A204.1 (cell line): ENCODE measurements at regions not wholly inside any gene's neighbourhood (a gene's known extent, or its start where the extent isn't known, plus 50 kb on each side); places are given as distances from the start of the nearest gene placed in this dataset.
"Not testable (repeated sequence)": the region's sequence is repeated elsewhere in the genome, so short reads cannot be mapped to it uniquely, and the experiment has no call there.

Experiments used
- FAIRE-seq: peaks from 2 replicates; lab custom pipeline; 2012; peaks lifted over from hg19 to GRCh38; lab: Jason Lieb, UNC

DNA sequence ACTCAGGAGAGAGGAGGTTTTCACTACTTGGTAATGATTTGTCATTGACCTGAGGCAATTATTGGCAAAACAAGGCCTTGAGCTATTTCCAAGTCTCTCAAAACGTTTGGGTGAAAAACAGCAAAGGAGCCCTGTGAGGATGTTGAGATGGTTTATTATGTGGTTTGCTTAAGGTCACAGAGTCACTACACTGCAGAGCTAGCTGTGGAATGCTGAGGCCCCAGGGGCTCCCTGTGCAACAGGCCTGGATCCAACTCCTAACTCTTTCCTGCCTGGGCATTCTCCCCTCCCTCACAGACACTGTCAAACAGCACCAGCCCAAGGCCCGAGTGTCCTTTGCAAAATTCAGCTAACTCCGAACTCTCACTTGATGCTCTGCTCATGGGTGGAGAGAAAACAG is 754.6 kb upstream of the SOX11 start:
- no peak for FAIRE-seq

DNA sequence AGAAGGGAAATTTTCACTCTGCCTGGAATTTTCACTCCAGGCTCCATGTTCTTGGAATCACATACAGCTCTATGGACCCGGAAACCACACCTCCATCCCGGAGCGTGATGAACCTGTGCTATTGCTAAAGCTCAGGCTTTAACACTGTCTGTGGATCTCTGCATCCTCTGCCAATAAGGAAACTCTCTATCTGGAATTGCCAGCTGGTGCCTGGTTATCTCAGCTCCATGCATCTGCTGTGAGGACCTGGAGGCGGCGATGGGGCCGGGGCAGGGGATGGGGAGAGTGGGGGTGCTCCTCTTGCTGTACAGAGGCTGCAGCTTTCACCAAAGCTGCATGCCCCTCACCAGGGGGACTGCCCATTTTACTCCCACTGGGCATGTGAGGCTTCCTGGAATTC is 754.0 kb upstream of the SOX11 start:
- no peak for FAIRE-seq

DNA sequence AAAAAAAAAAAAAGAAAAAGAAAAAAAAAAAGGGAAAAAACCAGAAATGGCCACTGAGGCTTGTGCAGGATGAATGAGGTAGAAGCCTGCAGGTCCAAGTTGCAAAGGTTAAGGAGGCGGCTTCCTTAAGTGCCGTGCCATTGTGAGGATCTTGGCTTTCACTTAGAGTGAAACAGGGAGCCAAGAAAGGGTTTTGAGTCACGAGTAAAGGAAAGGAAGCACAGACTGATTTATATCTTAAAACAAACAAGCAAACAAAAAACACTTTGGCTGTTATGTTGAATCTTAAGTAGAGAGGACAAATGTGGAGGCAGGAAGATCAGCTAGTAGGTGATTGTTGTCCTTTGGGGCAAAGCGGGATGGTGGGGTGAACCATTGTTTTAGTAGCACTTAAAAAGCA is 749.7 kb upstream of the SOX11 start:
- FAIRE-seq: no peak

DNA sequence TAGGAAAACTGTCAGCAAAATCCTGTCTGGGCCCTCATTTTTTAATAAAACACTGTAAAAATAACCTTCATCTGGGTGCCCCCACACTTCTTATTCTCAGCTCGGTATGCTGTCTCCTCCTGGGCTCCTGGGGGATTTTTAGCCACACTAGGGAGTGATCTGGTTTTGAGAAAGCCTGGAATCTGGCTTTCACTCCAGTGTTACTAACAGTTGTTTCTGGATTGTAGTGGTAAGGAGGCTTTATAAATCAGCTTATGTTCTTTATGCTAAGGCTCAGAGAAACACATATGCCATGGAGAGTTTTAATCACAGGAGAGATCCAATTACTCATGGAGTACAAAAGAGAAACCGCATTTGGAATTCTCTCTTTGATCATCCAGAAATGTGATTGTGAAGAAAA is 744.3 kb upstream of the SOX11 start:
- FAIRE-seq: no peak

DNA sequence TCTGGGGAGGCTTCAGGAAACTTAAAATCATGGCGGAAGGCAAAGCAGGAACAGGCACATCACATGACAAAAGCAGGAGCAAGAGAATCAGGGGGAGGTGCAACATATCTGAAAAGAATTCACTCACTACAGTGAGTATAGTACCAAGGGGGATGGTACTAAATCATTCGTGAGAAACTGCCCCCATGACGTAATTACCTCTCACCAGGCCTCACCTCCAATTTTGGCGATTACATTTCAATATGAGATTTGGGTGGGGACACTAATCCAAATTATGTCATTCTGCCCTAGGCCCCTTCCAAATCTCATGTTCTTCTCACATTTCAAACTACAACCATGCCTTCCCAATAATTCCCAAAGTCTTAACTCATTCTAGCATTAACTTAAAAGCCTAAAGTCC is 740.8 kb upstream of the SOX11 start:
- no peak for FAIRE-seq

DNA sequence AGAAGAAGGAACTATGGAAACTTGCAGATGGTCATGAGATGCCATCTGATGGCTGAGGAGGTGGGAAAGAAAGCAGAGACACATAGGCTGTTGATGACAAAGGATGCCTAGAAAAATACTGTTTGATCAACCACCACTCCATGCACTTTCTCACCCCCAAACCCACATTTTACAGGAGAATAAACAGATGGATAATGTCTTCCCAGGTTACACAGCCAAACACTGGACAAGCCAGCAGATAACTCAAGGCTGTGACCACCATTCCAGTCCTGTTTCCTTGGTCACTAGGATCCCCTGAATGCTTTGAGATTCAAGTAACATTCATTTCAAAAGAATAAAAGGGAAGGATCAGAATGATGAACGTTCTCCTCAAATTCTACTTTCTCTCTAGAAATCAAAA is 733.0 kb upstream of the SOX11 start:
- FAIRE-seq: no peak

DNA sequence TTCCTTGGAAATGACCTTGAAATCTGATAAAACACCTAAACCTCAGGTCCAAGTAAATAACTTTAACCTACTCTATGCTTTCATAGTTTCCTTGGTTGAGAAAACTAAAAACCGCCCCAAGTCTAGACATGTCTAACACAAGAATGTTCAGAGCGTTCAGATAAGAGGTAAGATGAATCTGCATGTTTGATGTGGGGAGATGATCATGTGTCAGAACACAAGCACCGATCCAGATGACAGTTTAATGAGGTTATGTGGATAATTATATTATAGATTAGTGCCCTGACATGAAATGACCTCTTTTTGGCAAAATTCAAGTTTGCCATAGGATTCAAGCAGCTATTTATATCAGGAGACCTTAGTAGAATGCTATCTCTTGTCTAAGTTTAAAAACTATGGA is 729.8 kb upstream of the SOX11 start:
- no peak for FAIRE-seq

DNA sequence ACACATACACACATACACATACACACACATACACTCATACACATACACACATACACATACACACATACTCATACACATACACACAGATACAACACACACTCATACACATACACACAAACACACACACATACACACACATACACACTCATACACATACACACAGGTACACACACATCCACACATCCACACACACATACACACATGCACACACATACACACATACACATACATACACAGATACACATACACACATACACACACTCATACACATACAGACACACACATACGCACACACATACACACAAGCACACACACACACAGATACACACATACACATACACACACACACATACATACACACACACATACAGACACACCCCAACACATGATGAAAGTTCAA is 729.1 kb upstream of the SOX11 start:
- no peak for FAIRE-seq

DNA sequence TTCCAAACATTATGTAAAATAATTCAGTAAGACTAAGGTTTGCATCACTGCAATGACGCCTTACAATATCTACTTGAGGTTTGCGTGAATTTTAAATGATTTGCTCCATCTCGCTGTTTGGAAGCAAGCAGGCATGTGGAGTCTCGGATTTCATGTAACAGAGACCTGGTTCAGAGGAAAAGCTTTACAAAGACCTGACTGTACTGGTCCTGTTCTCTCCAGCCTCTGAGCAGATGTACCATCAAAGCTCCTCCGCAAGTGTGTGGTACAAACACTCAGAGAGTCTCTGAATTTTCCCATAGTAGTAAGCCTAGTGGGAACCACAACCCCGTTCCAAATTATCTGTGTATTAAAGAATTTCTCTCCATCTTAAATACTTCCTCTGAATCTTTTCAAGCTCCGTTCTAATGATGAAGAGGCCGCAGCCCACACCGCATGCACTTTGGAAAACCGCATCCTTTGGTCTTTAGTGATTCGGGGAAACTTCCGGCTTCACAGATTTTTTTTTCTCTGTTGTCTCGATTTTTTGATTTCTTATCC is 728.1 kb upstream of the SOX11 start:
- no peak for FAIRE-seq

DNA sequence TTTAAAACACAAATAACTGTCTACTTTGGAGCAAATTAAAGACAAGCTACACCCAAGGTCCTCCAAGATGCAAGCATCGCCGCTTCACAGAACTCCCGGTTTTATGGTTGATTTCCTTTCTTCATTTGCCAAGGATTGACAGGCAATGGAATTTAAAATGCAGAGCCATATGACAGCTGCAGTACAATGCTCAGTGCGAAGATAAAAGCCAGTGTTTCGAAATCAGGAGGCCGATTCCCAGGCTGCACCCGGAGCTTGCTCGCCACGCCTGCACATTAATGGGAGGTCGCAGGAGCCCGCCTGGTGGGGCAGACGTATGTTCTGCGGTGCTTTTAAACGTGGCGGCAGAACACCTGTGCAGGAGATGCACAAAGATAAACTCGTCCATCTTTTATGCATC is 727.6 kb upstream of the SOX11 start:
- no peak for FAIRE-seq

DNA sequence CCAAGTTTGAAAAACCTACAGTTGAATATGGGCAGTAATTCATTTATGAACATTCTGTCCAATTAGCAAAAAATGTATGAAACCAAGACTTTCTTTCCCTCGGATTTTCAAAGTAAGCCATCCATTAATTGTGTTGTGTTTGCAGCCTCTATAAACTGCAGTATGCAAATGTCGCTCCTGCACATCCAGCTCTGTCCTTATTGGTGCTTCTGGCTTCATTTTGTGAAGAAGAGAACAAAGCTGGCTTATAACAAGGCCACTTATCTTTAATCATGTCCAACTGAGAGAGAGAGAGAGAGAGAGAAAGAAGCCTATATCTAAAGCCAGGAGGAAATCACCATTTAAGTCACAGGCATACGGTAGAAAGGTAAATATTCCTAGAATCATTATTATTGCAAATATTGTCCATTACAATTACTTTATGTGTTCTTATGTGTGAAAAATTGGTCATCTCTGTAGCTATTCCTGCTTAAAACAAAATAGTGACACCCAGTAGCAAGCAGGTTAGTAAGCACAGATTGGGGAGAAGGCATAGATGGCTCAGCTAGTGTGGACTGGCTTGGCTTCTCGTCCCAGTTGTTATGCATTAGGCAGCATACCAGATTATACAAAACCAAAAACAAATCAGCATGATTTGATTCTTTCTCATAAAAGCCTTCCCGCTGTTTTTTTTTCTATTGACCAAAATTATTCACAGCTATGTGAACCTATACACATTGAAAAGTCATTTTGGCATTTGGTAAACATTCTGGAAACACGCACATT is 726.4 kb upstream of the SOX11 start:
- no peak for FAIRE-seq

DNA sequence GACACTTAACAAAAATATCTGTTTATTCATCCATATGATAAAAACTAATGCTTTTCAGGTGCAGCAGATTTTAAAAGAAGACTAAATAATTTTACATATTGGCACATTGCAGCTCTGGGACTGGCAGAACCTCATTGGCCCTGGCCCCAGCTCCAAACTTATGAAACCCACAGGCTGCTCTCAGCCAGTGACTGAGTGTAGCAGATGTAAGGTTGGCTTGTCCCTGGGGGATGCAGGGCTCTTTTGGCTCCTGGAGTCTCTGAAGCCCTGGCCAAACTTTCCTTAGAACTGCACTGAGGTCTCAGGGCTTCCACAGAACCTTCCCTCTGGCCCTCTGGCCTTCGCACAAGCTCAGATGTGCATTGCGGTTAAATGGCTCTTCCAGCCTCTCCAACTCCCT is 725.0 kb upstream of the SOX11 start:
- no peak for FAIRE-seq

DNA sequence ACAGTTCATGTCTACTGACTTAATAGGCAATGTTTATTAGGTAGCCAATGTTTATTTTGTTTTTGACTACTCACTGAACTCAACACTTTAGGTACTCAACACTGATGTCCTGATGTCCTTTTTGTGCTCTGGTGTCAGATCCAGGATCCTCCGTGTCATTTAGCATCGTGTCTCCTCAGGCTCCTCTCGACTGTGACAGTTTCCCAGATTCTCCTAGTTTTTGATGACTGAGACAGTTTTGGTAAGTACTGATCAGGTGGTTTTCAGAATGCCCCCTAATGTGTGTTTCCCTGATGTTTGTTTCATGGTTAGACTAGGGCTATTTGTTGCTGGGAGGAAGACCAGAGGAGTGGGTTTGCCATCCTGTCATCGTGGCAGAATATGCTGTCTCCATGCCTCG is 719.7 kb upstream of the SOX11 start:
- FAIRE-seq: no peak

DNA sequence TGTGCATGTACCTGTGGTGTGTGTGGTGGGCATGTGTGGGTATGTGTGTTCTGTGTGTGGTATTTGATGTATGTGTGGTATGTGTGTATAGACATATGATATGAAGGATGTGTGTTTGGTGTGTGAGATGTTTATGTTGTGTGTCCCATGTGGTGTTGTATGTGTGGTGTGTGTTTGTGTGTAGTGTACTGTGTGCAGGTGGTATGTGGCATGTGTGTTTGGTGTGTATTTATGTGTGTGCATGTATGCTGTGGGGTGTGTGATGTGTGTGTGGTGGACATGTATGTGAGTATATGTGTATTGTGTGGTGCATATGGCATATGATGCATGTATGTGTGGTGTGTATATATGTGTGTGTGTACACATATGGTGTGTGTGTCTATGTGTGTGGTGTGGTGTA is 718.8 kb upstream of the SOX11 start:
- FAIRE-seq: no peak

DNA sequence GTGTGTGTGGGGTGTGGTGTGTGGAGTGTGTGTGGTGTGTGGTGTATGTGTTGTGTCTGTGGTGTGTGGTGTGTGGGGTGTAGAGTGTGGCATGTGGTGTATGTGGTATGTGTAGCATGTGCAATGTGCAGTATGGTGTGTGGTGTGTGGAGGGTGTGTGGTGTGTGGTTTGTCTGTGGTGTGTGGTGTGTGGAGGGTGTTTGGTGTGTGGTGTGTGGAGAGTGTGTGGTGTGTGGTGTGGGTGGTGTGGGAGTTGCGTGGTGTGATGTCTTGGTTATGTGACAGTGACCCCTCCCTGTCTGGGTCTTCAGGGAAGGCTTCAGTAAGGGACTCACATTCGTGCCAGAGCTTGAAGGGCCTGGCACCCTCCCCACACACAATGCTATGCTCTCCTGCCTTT is 718.2 kb upstream of the SOX11 start:
- FAIRE-seq: no peak

DNA sequence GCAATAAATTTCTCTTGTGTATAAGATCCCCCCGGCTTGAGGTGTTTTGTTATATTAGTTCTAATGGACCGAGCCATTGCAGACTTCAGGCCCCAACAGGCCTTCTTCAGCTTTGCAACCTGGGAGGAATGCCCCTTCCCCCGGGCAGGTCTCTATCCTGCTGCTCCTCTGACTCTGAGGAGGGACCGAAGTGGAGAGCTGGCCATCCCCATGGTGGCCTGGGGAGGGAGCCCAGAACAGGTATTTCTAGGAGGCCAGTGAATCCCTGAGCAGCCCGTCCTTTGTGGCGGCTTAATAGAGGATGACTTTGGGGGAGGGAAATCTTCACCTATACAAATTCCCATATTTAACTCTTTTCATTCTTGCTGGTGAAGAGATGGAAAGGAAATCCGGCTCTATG is 715.8 kb upstream of the SOX11 start:
- FAIRE-seq: no peak

DNA sequence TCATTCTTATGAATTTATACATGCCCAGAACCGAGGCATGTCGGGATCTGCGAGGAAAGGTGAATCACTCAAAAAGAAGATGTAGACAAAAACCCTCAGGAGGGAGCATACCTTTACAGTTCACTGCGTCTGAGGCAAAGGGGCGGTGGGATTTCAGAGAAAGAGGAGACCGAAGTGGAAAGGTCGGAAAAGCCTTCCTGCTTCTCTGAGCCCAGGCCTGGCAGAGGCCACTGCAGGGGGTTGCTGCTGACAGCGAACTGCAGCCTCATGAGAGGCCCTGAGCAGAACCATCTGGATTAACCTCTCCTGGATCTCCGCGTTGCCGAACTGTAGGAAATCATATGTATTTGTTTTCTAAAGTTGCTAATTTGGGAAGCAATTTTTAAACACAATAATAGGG is 713.1 kb upstream of the SOX11 start:
- no peak for FAIRE-seq

DNA sequence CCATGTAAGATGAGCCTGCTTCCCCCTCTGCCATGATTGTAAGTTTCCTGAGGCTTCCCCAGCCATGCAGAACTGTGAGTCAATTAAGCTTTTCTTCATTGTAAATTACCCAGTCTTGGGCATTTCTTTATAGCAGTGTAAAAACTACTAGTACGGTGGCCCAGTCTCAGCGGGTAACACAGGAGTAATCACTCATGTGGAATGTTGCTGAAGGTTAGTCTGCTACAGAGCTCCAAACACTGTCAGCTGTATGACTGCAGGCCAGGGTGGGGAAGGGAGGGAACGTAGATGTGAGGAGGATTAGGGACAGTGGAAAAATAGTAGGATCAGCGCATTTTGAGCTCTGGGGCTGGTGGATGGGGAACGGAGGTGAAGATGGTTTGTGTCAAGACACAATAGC is 711.2 kb upstream of the SOX11 start:
- FAIRE-seq: no peak

DNA sequence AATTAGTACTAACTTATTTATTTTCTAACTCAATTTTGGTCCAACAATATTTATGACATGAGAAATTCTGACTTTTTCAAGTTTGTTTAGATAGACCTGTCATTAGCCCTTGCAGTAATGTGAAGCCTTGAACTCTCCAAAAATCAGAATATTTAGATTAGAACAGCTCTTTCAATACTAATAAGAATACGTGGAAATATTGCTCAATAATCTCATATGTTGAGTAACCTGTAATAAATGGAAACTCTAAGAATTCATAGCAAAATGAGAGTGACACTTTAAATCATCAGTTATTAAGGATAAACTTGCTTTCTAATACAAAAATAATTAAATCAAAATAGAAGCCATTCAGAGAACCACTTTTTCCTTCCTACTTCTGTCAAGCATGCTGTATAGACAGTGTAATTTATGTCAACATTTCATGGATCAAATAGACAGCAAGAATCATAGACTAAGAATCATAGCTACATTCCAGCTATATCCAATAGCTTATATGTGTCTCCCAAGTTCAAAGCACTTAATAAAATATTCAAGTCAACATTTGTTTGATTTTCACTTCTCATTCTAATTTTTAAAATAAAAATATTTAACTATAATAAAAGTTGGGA is 710.3 kb upstream of the SOX11 start:
- FAIRE-seq: no peak

DNA sequence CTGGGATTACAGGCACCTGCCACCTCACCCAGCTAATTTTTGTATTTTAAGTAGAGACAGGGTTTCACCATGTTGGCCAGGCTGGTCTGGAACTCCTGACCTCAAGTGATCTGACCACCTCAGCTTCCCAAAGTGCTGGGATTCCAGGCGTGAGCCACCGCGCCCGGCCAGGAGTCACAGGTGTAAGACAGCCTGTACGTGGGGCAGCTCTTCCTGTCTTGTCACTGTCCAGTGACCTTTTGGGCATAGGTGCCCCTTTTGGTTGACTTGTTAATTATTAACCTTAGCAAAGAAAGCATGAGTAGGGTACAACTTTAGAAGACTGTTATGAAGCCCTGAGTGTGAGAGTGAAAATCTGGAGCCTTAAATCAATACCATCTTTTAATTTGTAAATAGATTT is 703.7 kb upstream of the SOX11 start:
- not testable (repeated sequence) for FAIRE-seq

DNA sequence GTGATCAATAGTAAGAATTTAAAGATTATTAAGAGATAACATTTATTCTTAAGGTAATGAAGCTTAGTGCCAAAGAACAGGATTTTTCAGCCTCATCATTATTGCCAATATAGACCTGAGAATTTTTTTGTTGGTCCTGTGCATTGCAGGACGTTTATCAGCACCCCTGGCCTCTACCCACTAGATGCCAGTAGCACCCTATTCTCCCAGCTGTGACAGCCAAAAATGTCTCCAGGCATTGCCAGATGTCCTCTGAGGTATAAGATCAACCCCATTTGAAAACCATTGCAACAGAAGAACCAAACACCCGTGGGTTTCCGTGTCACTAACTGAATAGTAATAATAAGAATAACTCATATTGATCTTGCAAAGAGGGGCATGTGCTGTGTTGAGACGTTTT is 700.0 kb upstream of the SOX11 start:
- no peak for FAIRE-seq

DNA sequence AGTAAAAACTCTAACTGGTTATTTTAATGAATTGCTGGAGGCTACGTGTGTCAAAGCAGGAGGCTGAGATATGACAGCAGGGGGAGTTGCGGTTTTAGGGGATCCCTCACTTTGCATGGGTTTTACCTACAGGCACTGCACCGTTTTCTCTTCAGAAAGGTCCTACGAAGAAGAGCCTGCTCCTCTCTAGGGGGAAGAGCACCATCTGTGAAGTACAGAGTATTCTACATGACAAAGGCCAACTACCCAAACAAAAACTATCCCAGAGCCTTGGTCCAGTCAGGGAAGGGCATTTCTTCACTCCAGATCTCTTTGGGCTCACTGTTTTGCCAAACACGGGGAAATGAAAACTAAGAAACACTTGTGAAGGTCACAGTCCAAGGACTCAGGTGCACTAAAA is 696.7 kb upstream of the SOX11 start:
- no peak for FAIRE-seq

DNA sequence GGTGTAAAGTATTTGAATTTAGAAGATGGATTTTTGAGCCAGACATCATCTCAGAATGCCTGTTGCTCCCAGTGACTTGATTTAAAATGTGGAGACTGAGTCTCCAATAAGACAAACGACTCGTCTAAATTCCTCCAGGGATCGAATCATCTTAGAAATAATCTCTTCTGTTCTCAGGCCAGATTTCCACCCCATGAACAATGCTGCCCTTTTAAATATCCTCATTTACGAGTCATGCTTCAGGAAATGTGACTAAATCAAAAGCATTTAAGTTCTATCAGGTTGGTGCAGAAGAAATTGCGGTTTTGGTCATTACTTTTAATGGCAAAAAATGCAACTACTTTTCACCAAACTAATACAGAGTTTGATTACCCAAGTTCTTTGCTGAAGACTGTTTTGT is 684.6 kb upstream of the SOX11 start:
- FAIRE-seq: no peak

DNA sequence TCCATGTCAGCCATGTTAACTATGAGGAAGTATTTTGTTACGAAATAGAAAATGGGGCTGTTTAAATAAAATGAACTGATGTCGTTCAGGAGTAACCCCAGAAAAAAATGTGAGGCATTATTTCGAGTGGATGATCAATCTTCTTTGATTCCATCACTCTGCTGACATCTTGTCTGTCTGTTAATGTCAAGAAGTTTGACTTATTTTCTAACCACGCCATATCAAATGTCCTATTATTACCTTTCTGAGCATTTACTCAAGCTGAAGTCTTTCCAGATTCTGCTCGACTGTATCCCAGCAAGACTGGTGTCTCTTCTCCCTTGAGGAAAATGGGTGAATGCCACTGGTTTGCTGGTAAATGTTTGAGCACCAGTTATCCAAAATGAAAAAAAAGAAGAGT is 672.9 kb upstream of the SOX11 start:
- no peak for FAIRE-seq
